GM18505 (cell line): ENCODE measurements at regions not wholly inside any gene's neighbourhood (a gene's known extent, or its start where the extent isn't known, plus 50 kb on each side); places are given as distances from the start of the nearest gene placed in this dataset.
"Not testable (repeated sequence)": the region's sequence is repeated elsewhere in the genome, so short reads cannot be mapped to it uniquely, and the experiment has no call there.

Source experiments
- ATAC-seq: cut with Tn5 transposase; IDR thresholded peaks from one replicate; pipeline ENCODE4 v1.9.1; 2021; ENCODE audit not compliant: unreplicated experiment
- POLR2A ChIP-seq: IDR thresholded peaks from 4 replicates; pipeline ENCODE4 v1.6.1; 2011; ENCODE audit warnings: borderline replicate concordance; ENCODE audit not compliant: insufficient read depth, insufficient read length; ENCODE audit errors: extremely low read depth

- ATAC-seq, result no peak
- no peak for TF ChIP-seq POLR2A
These were observed 186.1 kb downstream of the OTOL1 start for GRCh38 chr3:161682715-161683114.

- ATAC-seq, result no peak
- TF ChIP-seq POLR2A, result no peak
These were observed 193.1 kb downstream of the OTOL1 start for GRCh38 chr3:161689584-161690298.

- no peak for ATAC-seq
- no peak for TF ChIP-seq POLR2A
These were observed 193.7 kb downstream of the OTOL1 start for GRCh38 chr3:161690299-161690620.

GRCh38 chr3:161691677-161692076 lies 195.1 kb downstream of the OTOL1 start:
- ATAC-seq, result no peak
- TF ChIP-seq POLR2A, result no peak

- no peak for TF ChIP-seq POLR2A
- no peak for ATAC-seq
These were observed 198.3 kb downstream of the OTOL1 start for GRCh38 chr3:161694682-161695564.

GRCh38 chr3:161695811-161696210 lies 199.2 kb downstream of the OTOL1 start:
- ATAC-seq, result no peak
- no peak for TF ChIP-seq POLR2A

GRCh38 chr3:161700998-161701397 lies 204.4 kb downstream of the OTOL1 start:
- no peak for TF ChIP-seq POLR2A
- no peak for ATAC-seq

GRCh38 chr3:161707253-161707652 lies 210.6 kb downstream of the OTOL1 start:
- not testable (repeated sequence) for ATAC-seq

GRCh38 chr3:161713731-161714130 lies 217.1 kb downstream of the OTOL1 start:
- no peak for ATAC-seq
- TF ChIP-seq POLR2A, result no peak

GRCh38 chr3:161731968-161732367 lies 235.4 kb downstream of the OTOL1 start:
- no peak for ATAC-seq
- no peak for TF ChIP-seq POLR2A

GRCh38 chr3:161737171-161737570 lies 240.6 kb downstream of the OTOL1 start:
- ATAC-seq, result no peak
- no peak for TF ChIP-seq POLR2A

GRCh38 chr3:161740421-161740820 lies 243.8 kb downstream of the OTOL1 start:
- no peak for TF ChIP-seq POLR2A
- ATAC-seq, result no peak

- TF ChIP-seq POLR2A, result no peak
- no peak for ATAC-seq
These were observed 247.8 kb downstream of the OTOL1 start for GRCh38 chr3:161744366-161744765.

GRCh38 chr3:161745741-161746140 lies 249.1 kb downstream of the OTOL1 start:
- TF ChIP-seq POLR2A, result no peak

More at GRCh38 chr3:161745741-161746140, 249.1 kb downstream of the OTOL1 start:
- ATAC-seq, result no peak
